Activated CD4-positive, alpha-beta T cell treated with anti-CD3 and anti-CD28 coated beads, Interleukin-2, amount 10 ng/mL, durations not matched to agents 7 days and 5 days (primary cell): ENCODE measurements at regions not wholly inside any gene's neighbourhood (a gene's known extent, or its start where the extent isn't known, plus 50 kb on each side); places are given as distances from the start of the nearest gene placed in this dataset.
"Not testable (repeated sequence)": the region's sequence is repeated elsewhere in the genome, so short reads cannot be mapped to it uniquely, and the experiment has no call there.

Experiments
- CTCF ChIA-PET: fragments of 350-600 bp; sonication (Branson Sonifier 250); formaldehyde crosslinking; loops from one replicate; lab custom pipeline; 2021; ENCODE audit warnings: antibody characterized with exemption; lab: Charles Lee
- POLR2A ChIA-PET: fragments of 350-600 bp; sonication (Branson Sonifier 250); formaldehyde crosslinking; loops from one replicate; lab custom pipeline; 2021; ENCODE audit warnings: antibody characterized with exemption; lab: Charles Lee
- DNase-seq: peaks from one replicate; pipeline ENCODE4 v3.0.0-alpha.2; 2020
- H3K27ac Mint-ChIP-seq: one replicate; pipeline ENCODE4 v1.8.0; 2021; ENCODE audit warnings: mild to moderate bottlenecking, moderate library complexity, mixed read lengths
- H3K27me3 Mint-ChIP-seq: one replicate; pipeline ENCODE4 v1.8.0; 2021; ENCODE audit warnings: mixed read lengths
- H3K36me3 Mint-ChIP-seq: one replicate; pipeline ENCODE4 v1.8.0; 2021; ENCODE audit warnings: low read depth, mixed read lengths
- H3K4me1 Mint-ChIP-seq: one replicate; pipeline ENCODE4 v1.8.0; 2021; ENCODE audit warnings: mixed read lengths
- H3K4me3 Mint-ChIP-seq: one replicate; pipeline ENCODE4 v1.8.0; 2021; ENCODE audit warnings: mild to moderate bottlenecking, moderate library complexity, mixed read lengths
- H3K9me3 Mint-ChIP-seq: one replicate; pipeline ENCODE4 v1.8.0; 2021; ENCODE audit warnings: mixed read lengths

DNA sequence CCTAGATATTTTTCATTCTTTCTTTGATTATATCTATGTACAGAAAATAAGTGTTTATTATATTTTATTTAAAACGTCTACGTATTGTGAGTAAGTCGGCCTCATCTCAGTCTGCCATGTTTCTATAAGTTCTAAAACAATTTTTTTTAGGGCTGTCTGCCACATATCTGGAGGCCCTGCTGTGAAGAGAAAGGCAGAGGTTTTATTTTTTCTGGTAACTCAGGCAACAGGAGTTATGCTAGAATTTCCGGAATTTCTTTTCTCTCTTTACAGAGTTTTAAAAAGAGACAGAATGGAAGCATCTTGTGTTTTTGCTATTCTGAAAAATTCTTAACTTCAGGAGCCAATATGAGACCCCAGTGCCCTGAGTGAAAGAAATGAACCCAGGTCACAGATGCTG, 1124.0 kb upstream of the TENM3 start:
- Mint-ChIP-seq H3K4me3 (no peak overlapping the region), H3K27ac (no peak overlapping the region), H3K4me1 (no peaks in the 10 kb centered on the region), H3K27me3 (no peaks in the 10 kb centered on the region), H3K36me3 (no peaks in the 10 kb centered on the region), H3K9me3 (no peaks in the 10 kb centered on the region)
- CTCF ChIA-PET, result no interaction called here
- POLR2A ChIA-PET, result no interaction called here
- DNase-seq, result no peak

DNA sequence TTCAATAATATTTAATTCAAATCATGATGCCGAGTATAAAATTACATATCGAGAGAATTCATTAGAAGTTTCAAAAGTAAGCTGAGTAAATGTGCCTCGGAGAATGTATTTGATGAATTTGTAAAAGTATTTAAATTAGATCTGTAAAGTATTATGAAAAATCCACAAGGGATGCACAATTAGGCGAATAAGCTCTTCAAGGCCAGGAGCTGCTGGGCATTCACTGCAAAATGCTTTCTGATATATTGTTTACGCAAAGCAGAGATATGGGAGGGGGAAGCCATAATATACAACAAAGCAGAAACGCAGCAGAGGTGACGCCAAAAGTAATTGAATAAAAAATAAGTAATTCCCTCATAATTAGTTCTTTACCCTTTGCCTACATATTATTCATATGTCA, 1121.5 kb upstream of the TENM3 start:
- CTCF ChIA-PET, result no interaction called here
- DNase-seq, result no peak
- POLR2A ChIA-PET, result no interaction called here
- H3K36me3 Mint-ChIP-seq, result no peaks in the 10 kb centered on the region
- no peaks in the 10 kb centered on the region for H3K9me3 Mint-ChIP-seq
- H3K4me3 Mint-ChIP-seq, result no peak overlapping the region
- H3K27me3 Mint-ChIP-seq, result no peaks in the 10 kb centered on the region
- H3K4me1 Mint-ChIP-seq, result no peaks in the 10 kb centered on the region
- H3K27ac Mint-ChIP-seq, result no peak overlapping the region

DNA sequence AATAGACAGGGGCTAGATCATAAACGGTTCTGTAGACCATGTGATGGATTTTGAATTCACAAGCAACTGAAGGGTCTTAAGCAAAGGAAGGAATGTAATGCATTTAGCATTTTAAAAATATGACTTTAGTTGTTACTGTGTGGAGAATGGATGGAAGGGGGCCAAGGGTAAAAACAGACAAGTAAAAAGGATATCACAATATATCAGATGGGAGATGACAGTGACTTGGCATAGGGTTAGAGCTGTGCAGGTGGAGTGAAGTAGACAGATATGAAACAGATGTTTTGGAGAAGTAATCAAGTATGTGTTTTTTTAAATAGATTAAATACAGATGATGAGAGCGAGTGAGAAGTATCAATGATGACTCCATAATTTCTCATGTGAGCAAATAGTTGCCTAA, 1116.0 kb upstream of the TENM3 start:
- Mint-ChIP-seq H3K36me3 (no peaks in the 10 kb centered on the region), H3K27me3 (no peaks in the 10 kb centered on the region), H3K9me3 (peaks cover 11% of the 10 kb centered on the region), H3K4me1 (no peaks in the 10 kb centered on the region), H3K27ac (no peak overlapping the region), H3K4me3 (no peak overlapping the region)
- no peak for DNase-seq
- POLR2A ChIA-PET, result no interaction called here
- CTCF ChIA-PET, result no interaction called here

DNA sequence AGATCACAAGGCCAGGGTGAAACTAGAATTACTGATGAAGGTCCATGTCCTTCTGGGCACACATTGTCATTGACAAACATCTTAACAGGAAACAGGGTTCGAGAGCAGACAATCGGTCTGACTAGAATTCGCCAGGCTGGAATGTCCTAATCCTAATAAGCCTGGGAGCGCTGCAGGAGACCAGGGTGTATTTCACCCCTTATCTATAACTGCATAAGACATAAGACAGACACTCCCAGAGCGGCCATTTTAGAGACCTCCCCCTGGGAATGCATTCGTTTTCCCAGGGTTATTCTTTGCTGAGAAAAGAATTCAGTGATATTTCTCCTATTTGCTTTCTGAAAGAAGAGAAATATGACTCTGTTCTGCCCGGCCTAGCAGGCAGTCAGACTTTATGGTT, 1112.9 kb upstream of the TENM3 start:
- H3K27ac Mint-ChIP-seq, POLR2A ChIA-PET, DNase-seq, H3K4me1 Mint-ChIP-seq, H3K36me3 Mint-ChIP-seq, H3K4me3 Mint-ChIP-seq, CTCF ChIA-PET, H3K27me3 Mint-ChIP-seq: not testable (repeated sequence)
- peaks cover 11% of the 10 kb centered on the region for H3K9me3 Mint-ChIP-seq

DNA sequence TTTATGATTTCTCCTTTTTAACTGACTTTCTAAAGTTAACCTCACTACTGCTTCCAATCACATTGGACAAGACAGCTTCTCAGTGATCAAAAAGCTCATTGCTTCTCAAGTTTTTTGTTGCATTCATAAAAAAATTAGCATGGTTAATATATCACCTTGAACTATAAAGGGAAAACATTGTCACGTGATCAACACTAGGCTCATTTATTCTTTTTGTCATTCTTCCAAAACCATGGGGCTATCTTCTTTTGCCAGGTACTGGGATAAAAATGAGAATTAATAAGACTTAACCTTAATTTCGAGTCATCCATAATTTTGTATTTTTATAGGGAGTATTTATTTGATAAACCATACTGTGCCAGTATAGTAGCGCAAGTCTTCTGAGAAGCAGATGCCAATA, 1105.9 kb upstream of the TENM3 start:
- ChIA-PET CTCF (no interaction called here), POLR2A (no interaction called here)
- Mint-ChIP-seq H3K36me3 (no peaks in the 10 kb centered on the region), H3K27ac (no peak overlapping the region), H3K9me3 (no peaks in the 10 kb centered on the region), H3K4me3 (no peak overlapping the region), H3K4me1 (no peaks in the 10 kb centered on the region), H3K27me3 (no peaks in the 10 kb centered on the region)
- no peak for DNase-seq

DNA sequence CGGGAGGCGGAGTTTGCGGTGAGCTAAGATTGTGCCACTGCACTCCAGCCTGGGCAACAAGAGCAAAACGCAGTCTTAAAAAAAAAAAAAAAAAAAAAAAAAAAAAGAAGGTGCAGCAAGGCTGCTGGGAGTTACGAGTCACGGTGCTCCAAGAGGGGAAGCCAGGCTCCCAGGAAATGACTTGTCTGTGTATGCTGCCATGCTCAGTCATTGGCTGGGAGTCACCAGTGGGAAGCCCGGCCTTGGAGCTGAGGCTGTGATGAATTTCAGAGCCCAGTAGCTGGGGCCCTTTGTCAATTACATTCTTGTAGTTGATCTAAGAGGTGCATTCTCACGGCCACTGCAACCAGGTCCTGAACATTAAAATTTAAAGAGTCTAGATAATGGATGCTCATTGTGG, 1105.1 kb upstream of the TENM3 start:
- no peaks in the 10 kb centered on the region for H3K9me3 Mint-ChIP-seq

DNA sequence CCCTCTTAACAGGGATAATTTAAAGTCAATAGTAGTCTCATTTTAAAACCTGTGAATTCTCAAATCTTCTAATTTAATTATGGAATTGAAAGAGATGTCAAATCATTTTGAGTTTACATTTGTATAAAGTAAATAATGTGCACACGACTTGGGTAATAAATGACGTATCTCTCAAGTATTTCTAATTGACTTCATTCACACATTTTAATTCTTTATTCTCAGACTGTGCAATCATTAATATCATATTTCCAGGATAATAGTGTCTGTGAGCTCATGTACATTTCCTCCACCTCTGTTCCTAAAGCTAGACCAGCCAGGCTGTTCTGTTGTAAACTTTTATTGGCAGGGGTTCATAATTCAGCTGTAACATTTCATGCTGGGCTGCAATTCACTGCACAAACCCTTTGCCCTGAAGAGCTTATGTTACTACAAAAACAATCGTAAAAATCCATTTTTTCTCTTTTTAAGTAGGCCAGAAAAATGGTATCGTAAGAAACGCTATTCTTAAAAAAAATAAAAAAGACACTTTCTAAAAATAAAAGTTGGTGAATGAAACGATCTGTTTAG, 1103.1 kb upstream of the TENM3 start:
- Mint-ChIP-seq H3K27me3 (no peaks in the 10 kb centered on the region), H3K4me1 (no peaks in the 10 kb centered on the region), H3K36me3 (no peaks in the 10 kb centered on the region), H3K4me3 (no peak overlapping the region), H3K27ac (no peak overlapping the region), H3K9me3 (no peaks in the 10 kb centered on the region)
- POLR2A ChIA-PET, result no interaction called here
- CTCF ChIA-PET, result no interaction called here
- DNase-seq, result no peak

More for the DNA sequence above, 1105.1 kb upstream of the TENM3 start:
- no peaks in the 10 kb centered on the region for H3K36me3 Mint-ChIP-seq
- POLR2A ChIA-PET, result no interaction called here
- CTCF ChIA-PET, result no interaction called here
- H3K27me3 Mint-ChIP-seq, result no peaks in the 10 kb centered on the region
- no peak overlapping the region for H3K4me3 Mint-ChIP-seq
- DNase-seq, result no peak
- H3K4me1 Mint-ChIP-seq, result no peaks in the 10 kb centered on the region
- no peak overlapping the region for H3K27ac Mint-ChIP-seq

DNA sequence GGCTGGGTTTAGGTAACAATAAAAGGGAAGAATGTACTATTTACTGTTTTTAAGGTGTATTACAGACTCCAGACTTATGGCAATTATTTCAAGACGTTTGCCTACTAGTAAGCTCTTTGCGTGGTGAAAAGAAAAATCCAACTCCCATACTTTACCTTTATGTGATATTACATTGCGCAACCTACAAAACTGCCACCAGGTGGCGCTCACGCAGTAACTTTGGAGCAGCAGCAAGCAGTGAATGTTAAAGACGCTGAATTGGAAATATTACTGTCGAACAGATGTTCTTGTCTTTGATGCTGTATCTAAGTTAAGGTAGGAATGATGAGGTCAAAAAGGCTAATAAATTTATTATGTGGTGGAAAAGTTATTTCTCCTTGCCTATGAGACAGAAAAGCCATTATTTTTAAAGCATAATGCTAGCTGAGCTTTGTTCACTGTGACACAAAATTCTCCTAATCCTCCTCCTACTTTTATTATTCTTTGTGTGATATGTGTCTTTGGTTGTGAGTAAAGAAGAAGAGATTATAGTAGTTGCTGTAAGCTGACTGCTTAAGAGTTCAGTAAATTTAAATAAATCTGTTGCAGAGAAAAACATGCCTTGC, 1099.8 kb upstream of the TENM3 start:
- H3K4me1 Mint-ChIP-seq, result no peaks in the 10 kb centered on the region
- POLR2A ChIA-PET, result no interaction called here

DNA sequence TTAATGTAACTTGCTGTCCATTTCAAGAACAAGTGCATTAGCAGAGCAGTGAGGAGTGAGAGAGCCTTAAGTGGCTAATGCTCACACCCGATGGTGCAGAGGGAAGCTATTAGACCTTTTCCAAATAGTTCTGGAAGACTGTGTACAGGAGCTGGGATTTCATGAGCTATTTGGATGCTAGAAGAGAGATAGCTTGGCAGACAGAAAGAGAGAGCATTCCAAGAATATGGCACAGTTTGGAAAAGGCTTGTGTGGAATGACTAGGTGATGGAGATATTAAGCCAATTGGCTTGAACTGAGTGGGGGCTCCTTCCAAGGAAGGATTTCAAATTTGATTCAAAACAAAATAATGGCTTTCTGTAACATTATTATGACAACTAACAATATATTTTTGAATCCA, 1097.2 kb upstream of the TENM3 start:
- H3K27me3 Mint-ChIP-seq, result no peaks in the 10 kb centered on the region
- no peak overlapping the region for H3K4me3 Mint-ChIP-seq
- ChIA-PET POLR2A (no interaction called here), CTCF (interaction anchor here (0.6 kb wide), 1 partner anchor 1775 kb away, joined by 5 read pairs; no protein-coding TSS in a partner anchor)
- H3K9me3 Mint-ChIP-seq, result no peaks in the 10 kb centered on the region
- DNase-seq, result no peak
- no peaks in the 10 kb centered on the region for H3K36me3 Mint-ChIP-seq
- no peak overlapping the region for H3K27ac Mint-ChIP-seq
- H3K4me1 Mint-ChIP-seq, result no peaks in the 10 kb centered on the region

More for the DNA sequence above, 1099.8 kb upstream of the TENM3 start:
- Mint-ChIP-seq H3K4me3 (no peak overlapping the region), H3K36me3 (no peaks in the 10 kb centered on the region), H3K27ac (no peak overlapping the region), H3K9me3 (no peaks in the 10 kb centered on the region), H3K27me3 (no peaks in the 10 kb centered on the region)
- DNase-seq, result peak; percentile 72
- CTCF ChIA-PET, result no interaction called here

DNA sequence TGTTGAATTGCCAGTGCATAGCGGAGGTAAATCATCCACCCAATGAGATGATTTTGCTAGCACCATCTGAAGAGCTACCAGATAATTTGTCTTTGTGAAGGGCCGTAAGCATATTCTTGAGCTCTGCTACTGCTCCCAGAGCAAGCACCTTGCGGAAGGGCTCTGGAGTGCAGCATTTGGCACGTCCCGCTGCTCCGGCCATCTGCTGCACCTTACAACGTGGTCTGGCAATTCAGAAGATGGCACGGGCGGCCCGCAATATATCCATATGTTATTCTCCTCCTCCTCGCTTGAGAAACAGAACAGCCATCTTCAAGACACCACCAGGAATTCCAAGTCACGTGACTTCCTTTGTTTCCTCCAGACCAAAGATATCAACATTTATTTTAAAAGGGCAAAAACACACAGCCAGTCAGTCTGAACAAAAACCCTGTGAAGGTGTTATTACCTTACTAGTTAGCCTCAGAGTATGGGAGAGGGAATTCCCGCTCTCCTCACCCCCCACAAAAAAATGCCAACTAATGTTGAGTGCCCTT, 1095.7 kb upstream of the TENM3 start:
- CTCF ChIA-PET, result no interaction called here
- Mint-ChIP-seq H3K27me3 (no peaks in the 10 kb centered on the region), H3K4me1 (no peaks in the 10 kb centered on the region), H3K36me3 (no peaks in the 10 kb centered on the region), H3K9me3 (no peaks in the 10 kb centered on the region), H3K27ac (no peak overlapping the region), H3K4me3 (no peak overlapping the region)
- DNase-seq, result no peak
- POLR2A ChIA-PET, result no interaction called here

DNA sequence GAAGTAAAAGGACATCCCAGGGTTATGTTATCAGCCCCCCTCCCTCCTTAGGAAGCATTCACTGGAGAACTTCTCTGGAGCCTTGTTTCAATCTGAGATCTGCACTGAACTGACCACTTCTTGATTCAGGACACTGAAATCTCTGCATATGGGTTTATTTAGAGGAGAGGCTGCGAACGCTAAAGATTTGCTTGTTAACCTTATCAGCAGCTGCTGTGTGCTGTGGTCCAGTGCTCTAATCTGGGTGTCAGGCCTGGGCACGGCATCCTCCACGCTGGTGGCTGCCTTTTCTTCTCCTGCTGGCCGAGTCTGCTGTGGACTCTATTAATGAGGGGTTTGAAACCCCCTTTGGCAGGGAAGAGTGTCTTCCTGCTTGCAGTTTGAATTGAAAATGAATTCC, 1094.7 kb upstream of the TENM3 start:
- H3K27ac Mint-ChIP-seq, result no peak overlapping the region
- CTCF ChIA-PET, result no interaction called here
- POLR2A ChIA-PET, result no interaction called here
- no peaks in the 10 kb centered on the region for H3K9me3 Mint-ChIP-seq
- H3K4me1 Mint-ChIP-seq, result no peaks in the 10 kb centered on the region
- no peak overlapping the region for H3K4me3 Mint-ChIP-seq
- no peak for DNase-seq
- H3K36me3 Mint-ChIP-seq, result no peaks in the 10 kb centered on the region
- H3K27me3 Mint-ChIP-seq, result no peaks in the 10 kb centered on the region

DNA sequence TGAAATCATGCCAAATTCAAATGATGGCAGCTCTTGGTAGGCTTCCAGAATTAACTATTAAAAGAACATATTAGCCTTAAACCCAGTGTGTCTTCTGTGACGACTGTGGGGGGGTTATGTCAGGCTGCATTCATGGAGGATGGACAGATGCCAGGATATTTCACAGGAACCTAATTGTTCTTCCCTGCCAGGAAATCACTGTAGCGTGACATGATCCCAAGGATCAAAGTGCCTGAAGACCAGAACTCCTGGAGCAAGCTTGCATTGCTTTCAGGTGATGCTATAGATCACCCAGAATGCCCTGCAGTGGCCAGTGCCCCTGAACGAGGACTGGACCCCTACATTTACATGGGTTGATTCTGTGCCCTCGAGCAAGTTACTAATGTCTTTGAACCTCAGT, 1093.0 kb upstream of the TENM3 start:
- no peaks in the 10 kb centered on the region for H3K27me3 Mint-ChIP-seq
- CTCF ChIA-PET, result no interaction called here
- no peaks in the 10 kb centered on the region for H3K4me1 Mint-ChIP-seq
- H3K9me3 Mint-ChIP-seq, result no peaks in the 10 kb centered on the region
- DNase-seq, result no peak
- H3K27ac Mint-ChIP-seq, result no peak overlapping the region
- no peak overlapping the region for H3K4me3 Mint-ChIP-seq
- no peaks in the 10 kb centered on the region for H3K36me3 Mint-ChIP-seq
- POLR2A ChIA-PET, result no interaction called here

DNA sequence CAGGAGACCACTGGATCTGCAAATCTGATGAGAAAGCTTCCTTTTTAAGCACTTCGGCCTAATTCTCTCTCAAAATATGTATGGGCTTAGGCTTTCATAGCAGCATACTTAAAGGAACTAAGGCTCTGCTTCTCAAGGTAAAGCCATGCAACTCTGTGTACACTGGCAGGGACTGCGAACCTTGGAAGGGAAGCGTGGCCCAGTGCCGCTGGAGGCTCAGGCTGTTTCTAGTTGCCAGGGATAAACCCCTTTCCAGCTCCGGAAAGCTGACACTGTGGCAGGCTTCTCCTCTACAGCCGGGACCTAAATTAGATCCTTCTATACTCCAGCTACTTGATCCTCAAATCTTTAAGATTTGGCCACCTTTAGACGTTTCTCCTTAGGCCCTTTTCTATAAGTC, 1091.3 kb upstream of the TENM3 start:
- Mint-ChIP-seq H3K36me3 (no peaks in the 10 kb centered on the region), H3K9me3 (no peaks in the 10 kb centered on the region), H3K27ac (no peak overlapping the region), H3K4me1 (no peaks in the 10 kb centered on the region), H3K27me3 (no peaks in the 10 kb centered on the region), H3K4me3 (no peak overlapping the region)
- DNase-seq, result no peak
- POLR2A ChIA-PET, result no interaction called here
- CTCF ChIA-PET, result no interaction called here

DNA sequence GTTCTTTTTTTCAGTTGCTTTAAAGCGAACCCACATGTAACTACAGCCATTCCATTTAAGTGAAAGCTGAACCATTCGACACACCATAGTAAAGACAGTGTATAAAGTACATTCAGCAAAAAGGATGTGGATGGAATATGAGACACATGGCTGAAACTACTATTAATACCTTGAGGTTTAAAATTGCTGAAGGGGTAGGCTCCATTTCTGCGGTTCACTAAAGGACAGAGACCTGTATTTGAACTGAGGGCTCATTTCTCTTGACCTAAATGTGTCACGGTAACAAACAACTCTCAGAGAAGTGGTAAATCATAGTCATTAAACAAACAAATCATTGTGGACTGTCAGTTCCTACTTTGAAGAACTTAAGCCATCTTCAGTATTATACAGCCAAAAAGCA, 1085.6 kb upstream of the TENM3 start:
- Mint-ChIP-seq H3K4me3 (no peak overlapping the region), H3K36me3 (no peaks in the 10 kb centered on the region), H3K27ac (no peak overlapping the region), H3K4me1 (no peaks in the 10 kb centered on the region), H3K27me3 (no peaks in the 10 kb centered on the region), H3K9me3 (no peaks in the 10 kb centered on the region)
- POLR2A ChIA-PET, result no interaction called here
- CTCF ChIA-PET, result interaction anchor here (0.6 kb wide), 1 partner anchor 30 kb away, joined by 3 read pairs; no protein-coding TSS in a partner anchor
- DNase-seq, result no peak
